ENCODE measurements at regions not wholly inside any gene's neighbourhood (a gene's known extent, or its start where the extent isn't known, plus 50 kb on each side); places are given as distances from the start of the nearest gene placed in this dataset.

DNA sequence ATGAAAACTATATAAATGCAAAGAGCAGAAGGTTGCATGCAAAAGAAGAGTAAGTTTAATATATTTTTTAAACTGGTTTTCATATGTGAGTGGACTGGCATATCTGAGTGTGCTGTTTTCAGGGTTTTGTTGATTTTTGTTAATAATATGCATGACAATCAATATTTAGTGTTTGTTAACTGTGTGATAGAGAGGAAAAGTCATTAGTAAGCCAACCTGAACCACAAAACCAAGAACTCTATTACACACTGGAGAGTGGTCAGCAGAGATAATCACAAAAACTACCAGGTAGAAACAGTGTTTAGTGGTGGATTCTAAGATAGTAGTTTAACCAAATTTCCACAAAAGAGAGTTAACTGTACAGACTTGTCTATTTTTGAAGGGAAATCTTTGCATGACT lies 396.9 kb downstream of the GASK1B start (continued):
- TF ChIP-seq, protein P1, sequence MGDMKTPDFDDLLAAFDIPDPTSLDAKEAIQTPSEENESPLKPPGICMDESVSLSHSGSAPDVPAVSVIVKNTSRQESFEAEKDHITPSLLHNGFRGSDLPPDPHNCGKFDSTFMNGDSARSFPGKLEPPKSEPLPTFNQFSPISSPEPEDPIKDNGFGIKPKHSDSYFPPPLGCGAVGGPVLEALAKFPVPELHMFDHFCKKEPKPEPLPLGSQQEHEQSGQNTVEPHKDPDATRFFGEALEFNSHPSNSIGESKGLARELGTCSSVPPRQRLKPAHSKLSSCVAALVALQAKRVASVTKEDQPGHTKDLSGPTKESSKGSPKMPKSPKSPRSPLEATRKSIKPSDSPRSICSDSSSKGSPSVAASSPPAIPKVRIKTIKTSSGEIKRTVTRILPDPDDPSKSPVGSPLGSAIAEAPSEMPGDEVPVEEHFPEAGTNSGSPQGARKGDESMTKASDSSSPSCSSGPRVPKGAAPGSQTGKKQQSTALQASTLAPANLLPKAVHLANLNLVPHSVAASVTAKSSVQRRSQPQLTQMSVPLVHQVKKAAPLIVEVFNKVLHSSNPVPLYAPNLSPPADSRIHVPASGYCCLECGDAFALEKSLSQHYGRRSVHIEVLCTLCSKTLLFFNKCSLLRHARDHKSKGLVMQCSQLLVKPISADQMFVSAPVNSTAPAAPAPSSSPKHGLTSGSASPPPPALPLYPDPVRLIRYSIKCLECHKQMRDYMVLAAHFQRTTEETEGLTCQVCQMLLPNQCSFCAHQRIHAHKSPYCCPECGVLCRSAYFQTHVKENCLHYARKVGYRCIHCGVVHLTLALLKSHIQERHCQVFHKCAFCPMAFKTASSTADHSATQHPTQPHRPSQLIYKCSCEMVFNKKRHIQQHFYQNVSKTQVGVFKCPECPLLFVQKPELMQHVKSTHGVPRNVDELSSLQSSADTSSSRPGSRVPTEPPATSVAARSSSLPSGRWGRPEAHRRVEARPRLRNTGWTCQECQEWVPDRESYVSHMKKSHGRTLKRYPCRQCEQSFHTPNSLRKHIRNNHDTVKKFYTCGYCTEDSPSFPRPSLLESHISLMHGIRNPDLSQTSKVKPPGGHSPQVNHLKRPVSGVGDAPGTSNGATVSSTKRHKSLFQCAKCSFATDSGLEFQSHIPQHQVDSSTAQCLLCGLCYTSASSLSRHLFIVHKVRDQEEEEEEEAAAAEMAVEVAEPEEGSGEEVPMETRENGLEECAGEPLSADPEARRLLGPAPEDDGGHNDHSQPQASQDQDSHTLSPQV (IDR thresholded peaks at IDR 0.05) = no peak
- TF ChIP-seq, protein P2, sequence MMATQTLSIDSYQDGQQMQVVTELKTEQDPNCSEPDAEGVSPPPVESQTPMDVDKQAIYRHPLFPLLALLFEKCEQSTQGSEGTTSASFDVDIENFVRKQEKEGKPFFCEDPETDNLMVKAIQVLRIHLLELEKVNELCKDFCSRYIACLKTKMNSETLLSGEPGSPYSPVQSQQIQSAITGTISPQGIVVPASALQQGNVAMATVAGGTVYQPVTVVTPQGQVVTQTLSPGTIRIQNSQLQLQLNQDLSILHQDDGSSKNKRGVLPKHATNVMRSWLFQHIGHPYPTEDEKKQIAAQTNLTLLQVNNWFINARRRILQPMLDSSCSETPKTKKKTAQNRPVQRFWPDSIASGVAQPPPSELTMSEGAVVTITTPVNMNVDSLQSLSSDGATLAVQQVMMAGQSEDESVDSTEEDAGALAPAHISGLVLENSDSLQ (IDR thresholded peaks at IDR 0.05) = no peak

DNA sequence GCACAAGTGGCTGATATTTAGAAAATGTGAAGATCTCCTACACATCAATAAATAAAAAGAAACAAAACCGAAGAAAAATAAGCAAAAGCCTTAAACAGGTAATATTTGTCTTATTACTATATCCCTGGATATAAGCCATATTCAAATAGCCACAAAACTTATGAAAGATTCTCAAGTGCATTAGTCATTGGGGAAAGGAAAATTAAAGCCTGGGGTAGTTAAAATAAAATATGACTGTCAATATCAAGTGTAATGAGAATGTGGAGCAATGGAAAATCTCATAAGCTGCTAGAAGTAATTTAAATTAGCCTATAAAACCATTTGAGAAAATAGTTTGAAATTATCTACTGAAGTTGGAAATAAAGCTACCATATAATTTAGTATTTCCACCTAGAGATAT lies 399.9 kb downstream of the GASK1B start:
- no peaks in the 10 kb centered on the region for H4K20me1 ChIP-seq (ENCODE audit: control insufficient read depth, insufficient read depth)
- ATAC-seq (no peak), DNase-seq (ENCODE audit: low read depth, low spot score) (no peak), FAIRE-seq (no peak)
- no peaks in the 10 kb centered on the region for H3K36me3 ChIP-seq (ENCODE audit: control insufficient read depth in 2 of 2, insufficient read depth in 2 of 2, low read length in 1 of 2)
- no peak overlapping the region for H3K9ac ChIP-seq (ENCODE audit: control insufficient read depth, insufficient read depth, low read length)
- intact Hi-C loops (cut with micrococcal nuclease; ENCODE audit: unreplicated experiment) (no loop called here), in situ Hi-C loops (cut with MboI) (no loop called here)
- H3K79me2 ChIP-seq (ENCODE audit: control insufficient read depth, insufficient read depth, low read length) = no peaks in the 10 kb centered on the region
- RAD21 ChIA-PET (ENCODE audit: unreplicated experiment) = no interaction called here
- H3K27me3 ChIP-seq (replicated peaks in 1 of 2; ENCODE audit: control insufficient read depth in 2 of 2, insufficient read depth in 2 of 2, low read length in 1 of 2) = no peaks in the 10 kb centered on the region
- H3K27ac ChIP-seq (ENCODE audit: control insufficient read depth, insufficient read depth) = no peak overlapping the region
- no peak overlapping the region for H3K4me3 ChIP-seq
- SMC1A ChIA-PET (ENCODE audit: uncharacterized antibody, unreplicated experiment) = no interaction called here
- 5% methylated on average over 1 of the region's 1 CpG for WGBS (ENCODE audit: insufficient coverage, insufficient replicate concordance, low lambda C conversion rate, missing lambda C conversion rate)
- no peak overlapping the region for H3K4me2 ChIP-seq (ENCODE audit: control insufficient read depth, insufficient read depth)
- H3K9me3 ChIP-seq (replicated peaks; ENCODE audit: control insufficient read depth, insufficient read depth, low read length) = no peaks in the 10 kb centered on the region
- CTCF ChIA-PET = no interaction called here
- no TSS peak for BruUV-seq (replicated peaks)
- POLR2A ChIA-PET = no interaction called here
- H2AFZ ChIP-seq (ENCODE audit: control insufficient read depth, low read depth, low read length) = no peak overlapping the region
- no peaks in the 10 kb centered on the region for H3K4me1 ChIP-seq (ENCODE audit: control insufficient read depth, insufficient read depth, low read length)
- no peak for TF ChIP-seq SMARCA5 (IDR thresholded peaks at IDR 0.05)
- TF ChIP-seq ZNF384 (IDR thresholded peaks at IDR 0.05; ENCODE audit: borderline replicate concordance, low read depth, low read length) = no peak
- TF ChIP-seq MTA3 (IDR thresholded peaks at IDR 0.05; ENCODE audit: borderline replicate concordance, low read length) = no peak
- TF ChIP-seq, protein P2 (IDR thresholded peaks at IDR 0.05) = no peak
- TF ChIP-seq KDM1A (IDR thresholded peaks at IDR 0.05; ENCODE audit: borderline replicate concordance) = no peak
- no peak for TF ChIP-seq TCF3 (IDR thresholded peaks at IDR 0.05; ENCODE audit: borderline replicate concordance, insufficient read depth, low read depth, low read length)
- TF ChIP-seq NFIC (IDR thresholded peaks at IDR 0.05; ENCODE audit: low read depth, low read length) = no peak
- TF ChIP-seq ZBED1 (IDR thresholded peaks at IDR 0.05; ENCODE audit: borderline replicate concordance) = no peak
- TF ChIP-seq TCF7 (IDR thresholded peaks at IDR 0.05; ENCODE audit: borderline replicate concordance) = no peak
- TF ChIP-seq POLR2AphosphoS5 (IDR thresholded peaks at IDR 0.05; ENCODE audit: low read length) = no peak
- TF ChIP-seq, protein P3, sequence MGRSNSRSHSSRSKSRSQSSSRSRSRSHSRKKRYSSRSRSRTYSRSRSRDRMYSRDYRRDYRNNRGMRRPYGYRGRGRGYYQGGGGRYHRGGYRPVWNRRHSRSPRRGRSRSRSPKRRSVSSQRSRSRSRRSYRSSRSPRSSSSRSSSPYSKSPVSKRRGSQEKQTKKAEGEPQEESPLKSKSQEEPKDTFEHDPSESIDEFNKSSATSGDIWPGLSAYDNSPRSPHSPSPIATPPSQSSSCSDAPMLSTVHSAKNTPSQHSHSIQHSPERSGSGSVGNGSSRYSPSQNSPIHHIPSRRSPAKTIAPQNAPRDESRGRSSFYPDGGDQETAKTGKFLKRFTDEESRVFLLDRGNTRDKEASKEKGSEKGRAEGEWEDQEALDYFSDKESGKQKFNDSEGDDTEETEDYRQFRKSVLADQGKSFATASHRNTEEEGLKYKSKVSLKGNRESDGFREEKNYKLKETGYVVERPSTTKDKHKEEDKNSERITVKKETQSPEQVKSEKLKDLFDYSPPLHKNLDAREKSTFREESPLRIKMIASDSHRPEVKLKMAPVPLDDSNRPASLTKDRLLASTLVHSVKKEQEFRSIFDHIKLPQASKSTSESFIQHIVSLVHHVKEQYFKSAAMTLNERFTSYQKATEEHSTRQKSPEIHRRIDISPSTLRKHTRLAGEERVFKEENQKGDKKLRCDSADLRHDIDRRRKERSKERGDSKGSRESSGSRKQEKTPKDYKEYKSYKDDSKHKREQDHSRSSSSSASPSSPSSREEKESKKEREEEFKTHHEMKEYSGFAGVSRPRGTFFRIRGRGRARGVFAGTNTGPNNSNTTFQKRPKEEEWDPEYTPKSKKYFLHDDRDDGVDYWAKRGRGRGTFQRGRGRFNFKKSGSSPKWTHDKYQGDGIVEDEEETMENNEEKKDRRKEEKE (IDR thresholded peaks at IDR 0.05) = no peak
- TF ChIP-seq, protein P4, sequence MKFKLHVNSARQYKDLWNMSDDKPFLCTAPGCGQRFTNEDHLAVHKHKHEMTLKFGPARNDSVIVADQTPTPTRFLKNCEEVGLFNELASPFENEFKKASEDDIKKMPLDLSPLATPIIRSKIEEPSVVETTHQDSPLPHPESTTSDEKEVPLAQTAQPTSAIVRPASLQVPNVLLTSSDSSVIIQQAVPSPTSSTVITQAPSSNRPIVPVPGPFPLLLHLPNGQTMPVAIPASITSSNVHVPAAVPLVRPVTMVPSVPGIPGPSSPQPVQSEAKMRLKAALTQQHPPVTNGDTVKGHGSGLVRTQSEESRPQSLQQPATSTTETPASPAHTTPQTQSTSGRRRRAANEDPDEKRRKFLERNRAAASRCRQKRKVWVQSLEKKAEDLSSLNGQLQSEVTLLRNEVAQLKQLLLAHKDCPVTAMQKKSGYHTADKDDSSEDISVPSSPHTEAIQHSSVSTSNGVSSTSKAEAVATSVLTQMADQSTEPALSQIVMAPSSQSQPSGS (IDR thresholded peaks at IDR 0.05; ENCODE audit: low read length) = no peak
